ENCODE measurements at regions not wholly inside any gene's neighbourhood (a gene's known extent, or its start where the extent isn't known, plus 50 kb on each side); places are given as distances from the start of the nearest gene placed in this dataset.
A peak's percentile ranks its signal among the peaks of the same experiment; 100 is the strongest.
"Not testable (repeated sequence)": the region's sequence is repeated elsewhere in the genome, so short reads cannot be mapped to it uniquely, and the experiment has no call there.

DNA sequence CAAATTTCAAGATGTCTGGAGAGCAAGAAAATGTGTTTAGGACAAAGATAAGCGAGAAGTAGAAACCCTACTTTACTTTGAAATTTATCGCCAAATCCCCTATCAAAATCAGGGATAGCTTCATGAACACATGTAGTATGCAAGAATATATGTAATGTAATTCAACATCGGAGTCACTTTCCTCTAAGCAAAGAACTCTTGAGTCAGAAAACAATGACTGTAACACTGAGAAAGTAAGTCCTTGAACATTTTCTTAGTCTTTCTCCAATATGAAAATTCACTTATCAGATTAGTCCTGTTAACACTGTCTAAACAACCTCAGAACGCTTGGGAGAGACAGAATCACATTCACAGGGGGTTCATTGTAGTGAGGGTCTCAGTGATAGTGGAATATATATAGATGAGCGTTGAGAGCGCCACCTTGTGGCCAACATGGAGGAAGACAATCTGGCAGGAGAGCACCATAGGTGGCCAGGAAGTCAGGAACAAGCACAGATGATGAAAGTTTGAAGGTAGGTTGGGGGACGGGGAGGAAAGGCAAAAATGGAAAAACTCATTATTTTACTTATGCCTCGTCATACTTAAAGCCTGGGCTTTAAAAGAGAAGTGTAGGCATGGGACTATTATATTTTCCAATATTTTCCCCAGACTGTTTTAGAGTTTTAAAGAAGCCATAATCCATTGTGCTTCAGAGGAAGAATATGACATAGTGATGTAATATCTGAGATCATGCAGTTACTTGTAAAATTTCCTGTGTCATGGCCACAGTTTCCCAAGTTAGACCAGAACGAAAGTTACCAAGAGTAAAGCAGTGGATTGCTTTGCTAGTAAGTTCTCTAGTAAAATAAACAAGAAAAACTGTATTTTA is 115.5 kb upstream of the GNAI1 start:
- peak; percentile 47 for DNase-seq (ENCODE audit: low spot score)

DNA sequence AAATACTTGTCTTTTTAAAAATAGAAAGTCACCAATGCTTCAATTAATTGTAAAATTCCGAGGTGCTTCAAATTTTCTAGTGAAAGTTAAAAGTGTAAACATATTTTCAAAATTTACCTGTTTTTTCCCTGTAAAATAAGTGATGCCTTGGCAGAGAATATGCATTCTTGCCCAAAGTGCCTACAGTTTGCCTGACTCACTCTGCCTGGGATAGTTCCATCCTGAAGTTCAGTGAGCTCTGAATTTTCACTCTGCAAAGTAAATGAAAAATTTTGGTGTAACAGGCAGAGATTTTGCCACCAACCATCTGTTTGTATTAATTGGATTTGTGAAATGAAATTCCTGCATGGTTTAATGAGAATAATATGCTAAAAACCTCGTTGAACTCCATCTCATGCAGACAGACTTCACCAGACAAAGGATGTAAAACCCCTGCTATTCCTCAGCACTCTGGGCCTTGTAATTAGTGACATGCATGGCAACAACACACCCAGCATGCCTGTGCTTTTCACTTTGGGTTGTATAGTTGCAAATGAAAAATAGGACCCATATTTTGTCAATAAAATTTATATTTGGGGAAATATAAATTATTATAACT is 117.4 kb upstream of the GNAI1 start:
- DNase-seq (ENCODE audit: low spot score), result no peak

DNA sequence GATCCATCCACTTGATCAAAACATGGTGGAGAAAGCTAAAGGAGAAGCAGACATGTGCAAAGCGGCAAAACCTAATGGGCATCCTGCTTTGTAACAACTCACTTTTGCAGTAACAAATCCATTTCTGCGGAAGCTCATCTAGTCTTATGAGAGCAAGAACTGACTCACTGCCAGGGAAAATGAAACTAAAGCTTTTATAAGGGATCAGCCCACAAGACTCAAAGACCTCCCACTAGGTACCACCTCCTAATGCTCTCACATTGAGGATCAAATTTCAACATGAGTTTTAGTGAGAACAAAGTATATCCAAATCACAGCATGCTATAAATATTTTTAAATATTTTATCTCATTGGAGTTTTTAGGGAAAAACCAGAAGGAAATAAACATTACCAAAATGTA is 120.1 kb upstream of the GNAI1 start:
- DNase-seq (ENCODE audit: low spot score), result no peak

DNA sequence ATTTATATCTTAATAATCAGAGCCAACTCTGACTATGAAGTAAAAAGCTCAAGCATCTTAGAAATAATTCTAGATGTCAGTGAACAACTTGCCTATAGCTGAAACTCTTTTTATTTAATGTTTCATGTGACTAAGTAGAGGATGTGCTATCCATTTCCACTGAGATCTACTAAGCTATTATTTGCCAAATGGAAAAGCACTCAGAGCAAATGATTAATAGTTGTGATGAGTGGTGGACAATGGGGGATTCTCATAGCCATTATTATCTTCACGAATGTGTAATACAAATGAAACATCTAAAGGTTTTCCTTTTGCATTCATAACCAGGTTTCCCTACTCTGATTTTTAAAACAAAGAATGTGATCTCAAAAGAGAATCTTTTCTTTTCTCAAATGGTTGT is 126.6 kb upstream of the GNAI1 start:
- DNase-seq (ENCODE audit: low spot score), result no peak

DNA sequence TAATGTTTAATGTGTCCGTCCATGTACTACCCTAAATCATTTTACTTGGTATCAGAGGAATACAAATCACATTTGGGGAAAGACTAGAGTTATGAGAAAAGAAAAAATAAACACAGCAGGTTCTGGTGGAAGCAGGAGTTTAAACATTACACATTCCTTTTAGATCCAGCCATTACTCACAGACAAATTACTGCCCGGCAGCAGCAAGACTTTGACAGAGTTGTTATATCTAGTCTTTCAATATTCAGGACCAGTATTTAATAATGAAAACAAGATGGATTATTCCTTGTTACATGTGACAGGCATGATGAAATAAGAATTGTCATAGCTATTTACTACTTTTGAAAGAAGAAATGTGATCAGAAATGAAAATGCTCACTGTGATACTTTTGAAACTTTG is 131.8 kb upstream of the GNAI1 start:
- DNase-seq (ENCODE audit: low spot score), result no peak

DNA sequence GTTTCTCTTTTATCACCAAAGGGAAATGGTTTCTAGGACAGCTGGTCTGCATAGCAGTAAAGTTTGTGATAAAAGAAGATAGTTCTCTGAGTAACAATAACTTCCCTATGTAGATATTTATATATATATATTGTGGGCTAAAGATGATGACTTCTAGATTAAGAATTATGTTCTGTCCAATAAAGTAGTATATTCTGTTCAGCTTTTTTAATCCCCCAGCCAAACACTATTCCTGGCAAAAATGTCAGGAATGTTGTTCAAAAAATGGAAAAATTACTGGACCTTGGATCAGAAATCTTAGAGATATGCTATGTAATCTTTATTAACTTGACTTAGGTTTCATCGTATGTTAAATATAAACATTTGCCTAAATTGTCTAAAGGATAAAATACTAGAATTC is 136.3 kb upstream of the GNAI1 start:
- DNase-seq (ENCODE audit: low spot score), result no peak

DNA sequence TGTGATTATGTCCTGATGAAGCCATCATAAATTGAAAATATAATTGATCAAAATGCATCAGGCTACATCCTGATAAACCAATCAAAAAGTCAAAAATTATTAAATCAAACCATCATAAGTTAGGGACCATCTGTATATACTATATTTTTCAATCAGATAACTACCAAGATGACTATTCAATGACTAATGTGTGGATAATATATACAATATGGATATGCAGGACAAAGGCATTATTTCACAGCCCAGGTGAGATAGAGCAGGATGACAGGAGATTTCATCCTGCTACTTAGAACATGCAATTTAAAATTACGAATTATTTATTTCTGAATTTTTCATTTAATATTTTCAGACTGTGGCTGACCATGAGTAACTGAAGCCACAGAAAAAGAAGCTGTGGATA is 137.3 kb upstream of the GNAI1 start:
- DNase-seq (ENCODE audit: low spot score), result no peak

DNA sequence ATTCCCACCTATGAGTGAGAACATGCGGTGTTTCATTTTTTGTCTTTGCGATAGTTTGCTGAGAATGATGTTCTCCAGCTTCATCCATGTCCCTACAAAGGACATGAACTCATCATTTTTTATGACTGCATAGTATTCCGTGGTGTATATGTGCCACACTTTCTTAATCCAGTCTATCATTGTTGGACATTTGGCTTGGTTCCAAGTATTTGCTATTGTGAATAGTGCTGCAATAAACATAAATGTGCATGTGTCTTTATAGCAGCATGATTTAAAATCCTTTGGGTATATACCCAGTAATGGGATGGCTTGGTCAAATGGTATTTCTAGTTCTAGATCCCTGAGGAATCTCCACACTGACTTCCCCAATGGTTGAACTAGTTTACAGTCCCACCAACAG is 138.9 kb upstream of the GNAI1 start:
- not testable (repeated sequence) for DNase-seq (ENCODE audit: low spot score)

DNA sequence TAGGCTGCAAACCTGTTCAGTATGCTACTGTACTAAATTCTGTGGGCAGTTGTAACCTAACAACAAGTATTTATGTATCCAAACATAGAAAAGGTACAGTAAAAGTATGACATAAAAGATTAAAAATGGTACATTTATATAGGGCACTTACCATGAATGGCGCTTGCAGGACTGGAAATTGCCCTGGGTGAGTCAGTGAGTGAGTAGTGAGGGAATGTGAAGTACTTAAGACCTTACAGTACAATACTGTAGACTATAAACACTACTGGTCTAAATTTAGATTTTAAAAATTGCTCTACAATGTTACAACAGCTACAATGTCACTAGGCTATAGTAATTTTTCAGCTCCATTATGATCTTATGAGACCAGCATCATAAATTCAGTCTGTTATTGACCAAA is 146.0 kb upstream of the GNAI1 start:
- no peak for DNase-seq (ENCODE audit: low spot score)

DNA sequence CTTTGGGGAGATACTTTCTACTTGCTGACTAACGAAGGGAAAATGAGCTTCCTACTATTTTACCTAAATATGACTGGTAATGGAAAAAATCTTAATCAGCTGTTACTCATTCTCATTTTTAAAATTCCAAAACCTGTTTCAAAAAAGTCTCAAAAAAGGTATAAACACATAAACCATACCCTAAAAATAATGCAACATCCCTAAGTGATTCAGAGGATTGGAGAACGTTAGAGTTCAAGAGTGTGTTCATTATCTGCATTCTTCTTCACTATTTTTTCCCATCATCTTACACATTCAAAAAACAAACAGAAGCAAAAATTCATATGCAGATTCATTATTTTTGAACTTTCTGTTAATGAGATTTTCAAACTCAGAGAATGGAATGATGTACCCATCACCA is 150.4 kb upstream of the GNAI1 start:
- no peak for DNase-seq (ENCODE audit: low spot score)

DNA sequence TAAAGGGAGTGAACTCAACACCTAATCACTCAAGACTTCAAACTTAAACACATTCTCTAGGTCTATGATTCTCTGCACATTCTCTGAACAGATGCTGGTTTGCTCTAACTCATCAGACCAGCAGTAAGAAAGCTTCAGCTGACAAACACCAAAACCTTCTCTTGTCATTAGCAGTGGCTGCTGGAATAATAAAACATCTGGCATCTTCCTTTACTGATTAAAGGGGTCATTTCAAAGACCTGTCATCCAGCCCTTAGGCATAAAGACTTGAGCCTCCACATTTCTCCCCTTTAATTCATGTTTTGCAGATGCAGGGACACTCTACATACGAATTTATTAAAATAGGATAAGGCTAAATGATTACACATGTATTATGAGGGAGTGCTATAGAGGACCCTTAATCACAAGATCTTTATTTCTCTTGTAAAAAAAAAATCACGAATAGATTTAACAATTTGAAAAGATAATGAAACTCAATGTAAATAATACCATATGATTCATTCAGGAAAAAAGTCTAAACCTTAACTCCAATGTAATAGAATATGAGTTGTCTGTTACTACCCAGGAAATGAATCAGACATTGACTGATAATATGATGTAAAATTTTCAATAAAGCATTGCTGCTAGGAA is 152.4 kb upstream of the GNAI1 start:
- peak; percentile 30 for DNase-seq (ENCODE audit: low spot score)

DNA sequence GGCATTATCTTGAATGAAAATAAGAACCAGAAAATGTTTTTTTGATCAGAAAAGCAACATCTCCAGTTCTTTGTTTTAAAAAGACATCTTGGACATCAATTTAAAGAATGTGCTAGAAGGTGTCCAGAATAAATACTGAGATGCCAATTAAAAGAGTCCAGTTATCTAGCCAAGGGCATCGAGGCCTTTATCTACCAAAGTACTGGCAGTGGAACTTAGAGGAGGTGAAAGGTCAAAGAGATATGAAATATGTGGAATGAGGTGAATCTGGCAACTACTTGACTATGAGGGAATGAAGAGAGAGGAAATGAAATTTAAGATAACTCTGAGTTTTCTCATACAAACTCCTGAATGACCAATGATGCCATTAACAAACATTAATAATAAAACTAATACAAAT is 154.3 kb upstream of the GNAI1 start:
- DNase-seq (ENCODE audit: low spot score), result no peak

DNA sequence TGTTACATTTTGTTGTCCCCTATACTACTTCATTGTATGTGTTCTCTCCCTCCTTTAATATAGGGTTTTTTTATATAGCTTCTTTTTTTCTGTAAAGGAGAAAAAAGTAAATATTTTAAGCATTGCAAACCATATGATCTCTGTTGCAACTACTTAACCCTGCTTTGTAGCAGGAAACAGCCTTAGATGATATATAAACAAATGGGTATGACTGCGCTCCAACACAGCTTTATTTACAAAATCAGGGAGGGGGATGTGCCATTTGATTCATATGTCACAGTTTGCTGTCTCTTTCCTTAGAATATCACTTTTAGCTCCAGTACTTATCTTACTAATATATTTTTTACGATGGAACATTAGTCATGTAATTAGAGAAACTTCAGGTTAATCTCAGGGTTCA is 155.2 kb upstream of the GNAI1 start:
- no peak for DNase-seq (ENCODE audit: low spot score)

DNA sequence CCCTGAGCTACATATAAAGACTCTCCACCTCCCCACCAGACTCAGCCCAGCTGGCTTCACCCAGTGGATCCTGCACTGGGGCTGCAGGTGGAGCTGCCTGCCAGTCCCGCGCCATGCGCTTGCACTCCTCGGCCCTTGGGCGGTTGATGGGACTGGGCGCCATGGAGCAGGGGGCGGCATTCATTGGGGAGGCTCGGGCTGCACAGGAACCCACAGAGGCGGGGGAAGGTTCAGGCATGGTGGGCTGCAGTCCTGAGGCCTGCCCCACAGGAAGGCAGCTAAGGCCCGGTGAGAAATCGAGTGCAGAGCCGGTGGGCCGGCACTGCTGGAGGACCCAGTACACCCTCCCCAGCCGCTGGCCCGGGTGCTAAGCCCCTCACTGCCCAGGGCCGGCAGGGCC is 157.2 kb upstream of the GNAI1 start:
- no peak for DNase-seq (ENCODE audit: low spot score)

DNA sequence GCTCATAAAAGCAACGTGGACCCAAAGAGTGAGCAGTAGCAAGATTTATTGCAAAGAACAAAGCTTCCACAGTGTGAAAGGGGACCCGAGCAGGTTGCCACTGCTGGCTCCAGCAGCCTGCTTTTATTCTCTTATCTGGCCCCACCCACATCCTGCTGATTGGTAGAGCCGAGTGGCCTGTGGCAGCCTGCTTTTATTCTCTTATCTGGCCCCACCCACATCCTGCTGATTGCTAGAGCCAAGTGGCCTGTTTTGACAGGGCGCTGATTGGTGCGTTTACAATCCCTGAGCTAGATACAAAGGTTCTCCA is 158.0 kb upstream of the GNAI1 start:
- DNase-seq (ENCODE audit: low spot score), result not testable (repeated sequence)

DNA sequence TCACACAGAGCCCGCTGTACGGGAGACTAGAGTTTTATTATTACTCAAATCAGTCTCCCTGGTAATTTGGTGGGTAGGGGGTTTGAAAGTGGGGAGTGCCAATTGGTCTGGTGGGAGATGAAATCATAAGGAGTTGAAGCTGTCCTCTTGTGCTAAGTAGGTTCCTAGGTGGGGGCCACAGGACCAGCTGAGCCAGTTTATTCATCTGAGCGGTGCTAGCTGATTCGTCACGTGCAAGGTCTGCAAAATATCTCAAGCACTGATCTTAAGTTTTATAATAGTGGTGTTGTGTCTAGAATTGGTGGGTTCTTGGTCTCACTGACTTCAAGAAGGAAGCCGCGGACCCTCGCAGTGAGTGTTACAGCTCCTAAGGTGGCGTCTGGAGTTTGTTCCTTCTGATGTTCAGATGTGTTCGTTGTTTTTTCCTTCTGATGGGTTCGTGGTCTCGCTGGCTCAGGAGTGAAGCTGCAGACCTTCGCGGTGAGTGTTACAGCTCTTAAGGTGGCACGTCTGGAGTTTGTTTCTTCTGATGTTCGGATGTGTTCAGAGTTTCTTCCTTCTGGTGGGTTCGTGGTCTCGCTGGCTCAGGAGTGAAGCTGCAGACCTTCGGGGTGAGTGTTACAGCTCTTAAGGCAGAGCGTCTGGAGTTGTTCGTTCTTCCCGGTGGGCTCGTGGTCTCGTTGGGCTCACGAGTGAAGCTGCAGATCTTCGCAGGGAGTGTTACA is 158.5 kb upstream of the GNAI1 start:
- DNase-seq (ENCODE audit: low spot score), result not testable (repeated sequence)

DNA sequence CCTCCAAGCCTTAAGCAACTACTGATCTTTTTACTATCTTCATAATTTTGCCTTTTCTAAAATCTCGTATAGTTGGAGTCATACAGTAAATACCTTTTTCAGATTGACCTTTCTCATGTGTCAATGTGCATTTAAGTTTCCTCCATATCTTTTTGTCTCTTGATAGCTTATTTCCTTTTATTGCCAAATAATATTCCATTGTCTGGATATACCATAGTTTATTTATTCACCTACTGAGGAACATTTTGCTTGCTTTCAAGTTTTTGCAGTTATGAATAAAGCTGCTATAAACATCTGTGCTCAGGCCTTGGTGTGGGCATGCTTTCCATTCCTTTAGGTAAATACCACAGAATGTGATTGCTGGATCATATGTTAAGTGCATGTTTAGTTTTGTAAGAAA is 161.2 kb upstream of the GNAI1 start:
- DNase-seq (ENCODE audit: low spot score), result no peak

DNA sequence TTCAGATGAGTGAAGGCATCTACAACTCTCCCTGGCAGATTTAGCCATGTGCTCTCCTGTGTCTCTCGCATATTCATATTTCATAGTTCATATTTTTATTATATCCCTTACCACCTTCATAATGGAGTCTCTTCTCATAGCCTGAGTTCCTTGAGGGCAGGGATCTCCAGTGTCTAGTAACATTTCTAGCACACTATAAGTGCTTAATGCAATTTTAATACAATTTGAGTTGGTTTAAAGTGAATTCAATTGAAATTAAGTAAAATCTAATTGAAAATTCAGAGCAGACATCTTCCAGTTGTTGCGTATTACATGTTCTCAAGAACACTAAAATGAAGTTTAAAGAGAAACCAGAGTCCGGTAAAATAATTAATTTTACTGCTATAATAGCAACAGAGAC is 163.6 kb upstream of the GNAI1 start:
- DNase-seq (ENCODE audit: low spot score), result no peak

DNA sequence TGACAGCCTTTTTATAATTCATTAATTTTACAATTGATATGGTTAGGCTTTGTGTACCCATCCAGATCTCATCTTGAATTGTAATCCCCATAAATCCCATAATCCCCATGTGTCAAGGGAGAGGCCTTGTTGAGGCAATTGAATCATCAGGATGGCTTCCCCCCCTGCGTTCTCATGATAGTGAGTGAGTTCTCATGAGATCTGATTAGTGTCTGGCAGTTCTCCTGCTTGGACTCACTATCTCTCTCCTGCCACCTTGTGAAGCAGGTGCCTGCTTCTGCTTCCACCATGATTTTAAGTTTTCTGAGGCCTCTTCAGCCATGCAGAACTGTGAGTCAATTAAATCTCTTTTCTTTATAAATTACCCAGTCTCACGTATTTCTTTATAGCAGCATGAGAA is 165.7 kb upstream of the GNAI1 start:
- no peak for DNase-seq (ENCODE audit: low spot score)

DNA sequence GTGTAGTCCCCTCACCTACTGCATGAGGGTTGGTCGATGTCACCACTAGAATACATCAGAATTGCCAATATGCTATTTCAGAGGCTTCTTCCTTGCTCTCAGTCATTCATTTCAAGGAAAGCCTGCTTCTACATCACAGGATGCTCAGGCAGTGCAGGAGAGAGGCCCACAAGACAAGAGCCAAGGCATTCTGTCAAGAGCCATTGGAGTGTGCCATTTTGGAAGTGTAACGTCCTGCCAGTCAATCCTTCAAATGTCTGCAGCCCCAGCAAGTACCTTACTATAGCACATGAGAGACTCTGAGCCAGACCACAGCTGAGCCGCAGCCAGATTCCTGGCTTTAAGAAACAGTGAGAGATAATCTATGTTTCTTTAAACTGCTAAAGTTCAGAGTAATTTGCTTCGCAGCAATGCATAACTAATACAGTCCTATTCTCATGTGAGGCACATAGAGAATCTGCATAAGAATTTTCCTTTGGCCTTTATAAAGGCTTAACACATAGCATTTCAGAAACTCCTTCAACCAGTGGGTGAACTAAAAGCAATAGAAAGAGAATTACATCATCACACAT is 166.5 kb upstream of the GNAI1 start:
- no peak for DNase-seq (ENCODE audit: low spot score)

DNA sequence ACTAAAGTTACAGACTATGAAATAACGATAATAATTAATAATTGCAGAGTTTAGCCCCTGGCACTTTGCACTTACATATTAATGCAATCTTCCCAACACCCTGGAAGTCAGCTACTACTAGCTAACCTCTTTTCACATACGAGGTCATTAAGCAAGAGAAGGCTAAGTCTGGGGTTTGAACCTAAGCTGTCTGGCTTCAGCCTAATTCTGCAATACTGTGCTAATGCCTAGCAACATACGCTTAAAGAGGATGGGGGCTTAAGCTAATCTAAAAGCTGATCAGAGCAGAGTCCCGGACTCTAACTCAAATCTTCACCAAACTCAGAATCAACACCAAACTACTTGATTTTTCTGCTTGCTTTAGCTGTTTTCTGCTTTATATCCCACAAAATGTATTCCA is 168.7 kb upstream of the GNAI1 start:
- no peak for DNase-seq (ENCODE audit: low spot score)

DNA sequence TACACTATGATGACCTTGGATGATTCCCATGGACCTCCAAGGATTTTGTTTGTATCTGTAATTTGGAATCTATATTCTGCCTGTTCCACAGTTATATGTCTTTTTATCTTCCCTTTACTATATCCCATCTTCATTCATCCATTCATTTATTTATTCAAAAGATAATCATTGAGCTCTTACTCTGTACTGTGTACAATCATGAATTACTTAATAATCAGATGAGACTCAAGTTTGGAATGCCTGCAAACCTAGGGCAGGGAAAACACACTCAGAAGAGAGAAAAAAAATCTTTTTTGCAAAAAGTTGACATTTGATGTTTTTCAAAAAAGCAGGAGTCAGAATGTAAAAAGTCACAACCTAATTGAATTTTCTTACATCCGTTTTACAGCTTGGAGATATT is 170.2 kb upstream of the GNAI1 start:
- DNase-seq (ENCODE audit: low spot score), result no peak

DNA sequence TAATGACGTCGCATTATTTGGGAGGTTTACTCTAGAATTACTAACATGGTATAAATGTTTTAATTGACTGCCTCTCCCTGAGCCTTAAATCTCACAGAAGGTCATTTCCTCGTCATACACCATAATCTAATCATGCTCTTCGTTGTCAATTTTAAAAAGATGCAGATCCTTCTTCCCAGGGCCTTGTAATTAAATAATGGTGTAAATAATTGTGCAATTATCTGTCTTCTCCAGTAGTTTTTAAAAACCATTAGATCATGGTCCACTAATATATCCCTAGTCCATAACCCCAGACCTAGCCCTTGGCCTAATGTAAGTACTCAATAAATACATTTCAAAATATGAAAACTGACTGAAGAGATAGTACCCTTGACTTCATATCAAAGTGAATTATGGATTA is 181.5 kb upstream of the GNAI1 start:
- DNase-seq (ENCODE audit: low spot score), result no peak
